H1 (cell line): ENCODE measurements at regions not wholly inside any gene's neighbourhood (a gene's known extent, or its start where the extent isn't known, plus 50 kb on each side); places are given as distances from the start of the nearest gene placed in this dataset.

Experiments used
- CTCF ChIA-PET: fragments of 300-600 bp; sonication (Branson Sonifier 250); formaldehyde crosslinking; loops from one replicate; lab custom pipeline; 2021; ENCODE audit not compliant: partially characterized antibody; lab: Charles Lee
- POLR2A ChIA-PET: fragments of 300-600 bp; sonication (Branson Sonifier 250); formaldehyde crosslinking; loops from one replicate; lab custom pipeline; 2021; ENCODE audit warnings: inconsistent platforms; ENCODE audit not compliant: partially characterized antibody; lab: Charles Lee
- DNase-seq, 2 experiments: peaks; one replicate each; pipeline versions ENCODE4 v3.0.0 to v3.0.0-alpha.2; 2010 to 2022; ENCODE audit warnings: low spot score in 2 of 2, low read depth in 1 of 2, mixed read lengths in 1 of 2
- FAIRE-seq: peaks from 2 replicates; lab custom pipeline; 2011; peaks lifted over from hg19 to GRCh38; lab: Jason Lieb, UNC
- H2AFZ ChIP-seq: 2 replicates; pipeline ENCODE4 v1.8.1; 2012; ENCODE audit warnings: low read length, inconsistent platforms
- H2AK5ac ChIP-seq: 2 replicates; pipeline ENCODE4 v1.6.1; 2013; ENCODE audit warnings: low read depth, low read length
- H2BK120ac ChIP-seq: replicated peaks from 2 replicates; pipeline ENCODE3; 2013; ENCODE audit warnings: low read depth, low read length, inconsistent platforms
- H2BK12ac ChIP-seq: 2 replicates; pipeline ENCODE4 v1.6.1; 2013; ENCODE audit warnings: low read depth, low read length
- H2BK15ac ChIP-seq: 2 replicates; pipeline ENCODE4 v1.6.1; 2013; ENCODE audit warnings: low read length
- H2BK20ac ChIP-seq: 2 replicates; pipeline ENCODE4 v1.6.1; 2013; ENCODE audit warnings: low read length
- H2BK5ac ChIP-seq: 2 replicates; pipeline ENCODE4 v1.6.1; 2013; ENCODE audit warnings: low read depth, low read length
- H3K14ac ChIP-seq: 2 replicates; pipeline ENCODE4 v1.6.1; 2013; ENCODE audit warnings: inconsistent platforms; ENCODE audit not compliant: insufficient read length
- H3K18ac ChIP-seq: 2 replicates; pipeline ENCODE4 v1.6.1; 2013; ENCODE audit warnings: low read length; ENCODE audit errors: extremely low read depth
- H3K23ac ChIP-seq: 2 replicates; pipeline ENCODE4 v1.6.1; 2013; ENCODE audit warnings: inconsistent platforms; ENCODE audit not compliant: insufficient read length
- H3K23me2 ChIP-seq: 2 replicates; pipeline ENCODE4 v1.6.1; 2013; ENCODE audit warnings: low read depth, low read length
- H3K27ac ChIP-seq: 2 replicates; pipeline ENCODE4 v1.6.1; 2011; ENCODE audit warnings: low read depth, low read length, inconsistent platforms
- H3K27me3 ChIP-seq, 4 experiments: replicated peaks in 1 of 4; 1 replicate in 1 of 4; 2 replicates in 3 of 4; pipeline versions ENCODE4 v1.6.1 to v1.8.1; 2011 to 2013; ENCODE audit warnings: low read length in 3 of 4, mild to moderate bottlenecking in 3 of 4, inconsistent platforms in 2 of 4, mixed read lengths in 2 of 4, moderate library complexity in 1 of 4; ENCODE audit not compliant: control insufficient read depth in 3 of 4, insufficient read depth in 3 of 4; ENCODE audit errors: extremely low read depth in 1 of 4
- H3K36me3 ChIP-seq, 4 experiments: 2 replicates each; pipeline versions ENCODE4 v1.6.1 to v1.8.1; 2011 to 2013; ENCODE audit warnings: mild to moderate bottlenecking in 4 of 4, low read length in 3 of 4, moderate library complexity in 2 of 4, control low read depth in 1 of 4, inconsistent platforms in 1 of 4; ENCODE audit not compliant: insufficient read depth in 4 of 4, control insufficient read depth in 2 of 4
- H3K4ac ChIP-seq: replicated peaks from 2 replicates; pipeline ENCODE3; 2013; ENCODE audit warnings: low read length, low read depth, mixed read lengths, inconsistent platforms; ENCODE audit not compliant: insufficient read length
- H3K4me1 ChIP-seq, 4 experiments: replicated peaks in 1 of 4; 1 replicate in 1 of 4; 2 replicates in 3 of 4; pipeline versions ENCODE4 v1.6.1 to v1.8.1; 2011 to 2013; ENCODE audit warnings: low read length in 3 of 4, inconsistent platforms in 2 of 4, mixed read lengths in 1 of 4; ENCODE audit not compliant: insufficient read depth in 4 of 4, control insufficient read depth in 3 of 4
- H3K4me2 ChIP-seq, 2 experiments: 2 replicates each; pipeline versions ENCODE4 v1.6.1 to v1.8.1; 2011 to 2013; ENCODE audit warnings: low read depth in 2 of 2, low read length in 2 of 2, control low read depth in 1 of 2, inconsistent platforms in 1 of 2, mild to moderate bottlenecking in 1 of 2; ENCODE audit not compliant: insufficient read depth in 1 of 2
- H3K4me3 ChIP-seq, 4 experiments: fragments of 200-600, 300-600 bp in 1 of 4; sonication (generic), shearing (Covaris generic), sonication (Bioruptor Twin) in 1 of 4; 2 replicates each; pipeline versions ENCODE4 v1.5.1 to v1.8.1; 2011 to 2016; ENCODE audit warnings: low read length in 4 of 4, low read depth in 3 of 4, control low read depth in 2 of 4, inconsistent platforms in 2 of 4, mild to moderate bottlenecking in 2 of 4, mixed read lengths in 1 of 4, moderate library complexity in 1 of 4; ENCODE audit not compliant: insufficient read depth in 2 of 4; ENCODE audit errors: extremely low read depth in 1 of 4
- H3K56ac ChIP-seq: replicated peaks from 2 replicates; pipeline ENCODE3; 2013; ENCODE audit warnings: low read depth, mild to moderate bottlenecking, mixed read lengths, low read length, inconsistent platforms; ENCODE audit not compliant: insufficient read length
- H3K79me1 ChIP-seq: 2 replicates; pipeline ENCODE4 v1.6.1; 2013; ENCODE audit warnings: low read depth, low read length, control low read depth
- H3K79me2 ChIP-seq, 2 experiments: 2 replicates each; pipeline versions ENCODE4 v1.6.1 to v1.8.1; 2012 to 2013; ENCODE audit warnings: low read length in 2 of 2, mild to moderate bottlenecking in 2 of 2, inconsistent platforms in 1 of 2; ENCODE audit not compliant: insufficient read depth in 2 of 2, control insufficient read depth in 1 of 2
- H3K9ac ChIP-seq, 4 experiments: replicated peaks in 1 of 4; 1 replicate in 1 of 4; 2 replicates in 3 of 4; pipeline versions ENCODE4 v1.6.1 to v1.8.1; 2011 to 2013; ENCODE audit warnings: low read depth in 3 of 4, low read length in 3 of 4, control low read depth in 2 of 4, mild to moderate bottlenecking in 2 of 4, moderate library complexity in 2 of 4, inconsistent platforms in 1 of 4; ENCODE audit errors: extremely low read depth in 1 of 4
- H3K9me3 ChIP-seq, 2 experiments: 2 replicates each; pipeline versions ENCODE4 v1.6.1 to v1.8.1; 2012 to 2013; ENCODE audit warnings: mild to moderate bottlenecking in 2 of 2, moderate library complexity in 2 of 2, control low read depth in 1 of 2, inconsistent platforms in 1 of 2, low read depth in 1 of 2, low read length in 1 of 2, mixed read lengths in 1 of 2; ENCODE audit not compliant: insufficient read depth in 2 of 2
- H4K20me1 ChIP-seq, 2 experiments: replicated peaks in 1 of 2; 2 replicates each; pipeline versions ENCODE3 to v1.8.1; 2011 to 2013; ENCODE audit warnings: inconsistent platforms in 2 of 2, low read length in 2 of 2, mild to moderate bottlenecking in 1 of 2; ENCODE audit not compliant: insufficient read depth in 2 of 2, control insufficient read depth in 1 of 2
- H4K5ac ChIP-seq: 2 replicates; pipeline ENCODE4 v1.6.1; 2013; ENCODE audit warnings: low read length, low read depth, mixed read lengths, inconsistent platforms; ENCODE audit not compliant: insufficient read length
- H4K8ac ChIP-seq: 2 replicates; pipeline ENCODE4 v1.8.0; 2013; ENCODE audit warnings: mild to moderate bottlenecking, moderate library complexity, low read length, inconsistent platforms; ENCODE audit not compliant: insufficient read depth; ENCODE audit errors: extremely low read depth
- H4K91ac ChIP-seq: replicated peaks from 2 replicates; pipeline ENCODE3; 2013; ENCODE audit warnings: low read length, mixed read lengths, inconsistent platforms; ENCODE audit not compliant: insufficient read length
- ASH2L ChIP-seq: fragments of 200-600, 300-600 bp; sonication (generic); IDR thresholded peaks from one replicate; pipeline ENCODE4 v1.7.1; 2017; ENCODE audit warnings: low read length
- HDAC6 ChIP-seq: IDR thresholded peaks from one replicate; pipeline ENCODE4 v1.7.1; 2012; ENCODE audit warnings: low read depth, mild to moderate bottlenecking, inconsistent platforms, low read length, moderate library complexity
- POU5F1 ChIP-seq: IDR thresholded peaks from 2 replicates; pipeline ENCODE4 v1.6.1; 2011; ENCODE audit warnings: low read depth, mild to moderate bottlenecking, low read length, moderate library complexity
- TAF1 ChIP-seq: IDR thresholded peaks from 2 replicates; pipeline ENCODE4 v1.6.1; 2011; ENCODE audit warnings: mild to moderate bottlenecking, low read depth, low read length
- WGBS, 2 experiments: shearing (Covaris generic) in 1 of 2; methylation state at CpG; one replicate each; pipeline versions ENCODE4 v1.1.6 to v1.1.7; 2013 to 2015; ENCODE audit warnings: low lambda C conversion rate in 2 of 2, mixed read lengths in 2 of 2, inconsistent platforms in 1 of 2, low coverage in 1 of 2, missing lambda C conversion rate in 1 of 2; ENCODE audit not compliant: insufficient replicate concordance in 2 of 2, insufficient coverage in 1 of 2, insufficient read length in 1 of 2; ENCODE audit errors: extremely low coverage in 1 of 2, missing lambda C conversion rate in 1 of 2; 5-methylcytosine and 5-hydroxymethylcytosine counted together

DNA sequence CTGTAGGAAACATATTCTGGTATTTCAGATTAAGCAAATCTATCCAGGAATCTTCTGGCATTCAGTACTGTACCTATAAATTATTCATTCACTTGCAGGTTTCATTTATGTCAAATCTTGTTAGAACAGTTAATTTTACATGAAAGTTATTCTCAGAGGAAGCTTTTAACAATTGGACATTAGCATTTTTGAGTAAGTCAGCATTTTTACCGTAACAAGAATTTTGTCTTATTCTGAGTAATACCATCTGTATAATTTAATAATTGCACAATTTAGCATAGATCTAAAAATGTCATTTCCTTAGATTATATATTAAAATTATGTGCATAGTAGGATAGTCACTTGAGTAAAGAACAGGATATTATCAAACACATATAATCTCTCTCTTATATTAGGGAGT, 764.8 kb upstream of the LRFN5 start:
- no peaks in the 10 kb centered on the region for H3K23me2 ChIP-seq
- no peak overlapping the region for H4K8ac ChIP-seq
- no peaks in the 10 kb centered on the region for H3K4me1 ChIP-seq
- H2BK5ac ChIP-seq = no peak overlapping the region
- H3K4ac ChIP-seq = no peak overlapping the region
- H3K18ac ChIP-seq = no peak overlapping the region
- no peak overlapping the region for H2AK5ac ChIP-seq
- CTCF ChIA-PET = no interaction called here
- no peaks in the 10 kb centered on the region for H3K9me3 ChIP-seq
- H4K20me1 ChIP-seq = no peaks in the 10 kb centered on the region
- no peaks in the 10 kb centered on the region for H3K36me3 ChIP-seq
- TF ChIP-seq POU5F1 = no peak
- TF ChIP-seq HDAC6 = no peak
- no peak for TF ChIP-seq ASH2L
- TF ChIP-seq TAF1 = no peak
- no peak overlapping the region for H3K4me2 ChIP-seq
- POLR2A ChIA-PET = no interaction called here
- H2BK12ac ChIP-seq = no peak overlapping the region
- no peak overlapping the region for H2BK20ac ChIP-seq
- WGBS, 2 experiments = 93% methylated on average over 1 of the region's 1 CpG; no CpG with 5 or more reads in 1 of the 2 experiments
- H3K27me3 ChIP-seq = no peaks in the 10 kb centered on the region
- H3K56ac ChIP-seq = no peak overlapping the region
- no peak overlapping the region for H2BK120ac ChIP-seq
- H4K5ac ChIP-seq = no peak overlapping the region
- no peak overlapping the region for H3K9ac ChIP-seq
- H3K79me1 ChIP-seq = no peaks in the 10 kb centered on the region
- H3K79me2 ChIP-seq = no peaks in the 10 kb centered on the region
- no peak overlapping the region for H2AFZ ChIP-seq
- FAIRE-seq (no peak), DNase-seq (no peak)
- H3K14ac ChIP-seq = no peak overlapping the region
- H4K91ac ChIP-seq = no peak overlapping the region
- no peak overlapping the region for H3K23ac ChIP-seq
- no peak overlapping the region for H2BK15ac ChIP-seq
- H3K27ac ChIP-seq = no peak overlapping the region
- H3K4me3 ChIP-seq = no peak overlapping the region
